Stimulated activated CD4-positive, alpha-beta T cell treated with anti-CD3 and anti-CD28 coated beads, Interleukin-1b, Interleukin-23, amount 100 ng/mL, for 1 hour (primary cell): ENCODE measurements at regions not wholly inside any gene's neighbourhood (a gene's known extent, or its start where the extent isn't known, plus 50 kb on each side); places are given as distances from the start of the nearest gene placed in this dataset.
"Not testable (repeated sequence)": the region's sequence is repeated elsewhere in the genome, so short reads cannot be mapped to it uniquely, and the experiment has no call there.

Experiments used
- DNase-seq, 2 donors: peaks; one replicate each; pipeline ENCODE4 v3.0.0-alpha.2; 2020; ENCODE audit warnings: low read depth in 2 of 2

DNA sequence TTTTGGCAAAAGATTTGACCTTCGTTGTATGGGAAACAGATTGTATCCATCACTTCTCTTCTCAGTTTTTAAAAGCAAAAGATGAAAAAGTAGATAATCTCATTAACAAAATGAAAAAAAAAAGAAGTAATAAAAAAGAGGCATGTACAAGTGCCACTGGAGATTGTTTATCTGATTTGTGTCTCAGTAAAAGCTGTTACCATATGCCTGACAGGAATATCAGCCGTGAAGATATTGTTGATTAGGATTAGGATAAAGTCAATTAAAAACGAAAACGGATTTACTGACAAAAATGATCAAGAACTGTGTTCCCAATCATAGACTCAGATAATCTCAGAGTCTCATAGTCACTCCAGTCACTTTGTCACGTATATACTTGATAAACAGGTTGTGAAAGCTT lies 842.1 kb upstream of the SLC10A2 start:
- no peak for DNase-seq

DNA sequence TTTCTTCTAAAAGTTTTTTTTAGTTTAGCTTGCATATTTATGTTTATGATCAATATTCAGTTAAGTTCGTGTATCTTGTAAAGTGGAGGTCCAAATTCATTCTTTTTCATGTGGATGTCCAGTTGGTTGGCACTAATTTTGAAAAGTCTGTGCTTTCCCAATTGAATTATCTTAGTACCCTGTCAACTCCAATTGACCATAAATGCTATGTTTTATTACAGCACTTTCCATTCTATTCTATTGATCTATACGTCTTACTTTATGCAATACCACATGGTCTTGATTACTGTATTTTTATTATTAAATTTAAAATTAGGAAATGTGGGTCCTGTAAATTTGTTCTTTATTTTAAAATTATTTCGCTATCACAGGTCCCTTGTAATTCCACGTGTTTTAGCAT lies 837.6 kb upstream of the SLC10A2 start:
- no peak for DNase-seq

DNA sequence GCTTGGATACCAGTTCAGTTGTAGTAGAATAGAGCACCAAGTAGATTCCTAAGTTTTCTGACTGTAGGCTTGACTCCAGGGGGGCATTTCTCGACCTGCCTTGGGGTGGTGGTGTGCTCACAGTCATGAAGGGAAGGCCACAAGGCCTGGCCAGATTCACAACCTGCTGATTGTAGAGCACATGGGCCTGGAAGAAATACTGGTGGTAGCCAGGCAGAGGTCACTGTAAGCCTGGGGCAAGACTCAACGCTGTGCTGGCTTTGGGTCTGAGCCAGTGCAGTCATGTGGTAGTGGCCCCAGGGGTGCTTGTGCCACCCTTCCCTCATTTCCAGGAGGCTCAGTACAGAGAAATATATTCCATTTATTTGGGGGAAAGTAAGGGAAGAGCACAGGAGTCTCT lies 832.3 kb upstream of the SLC10A2 start:
- DNase-seq, result no peak

DNA sequence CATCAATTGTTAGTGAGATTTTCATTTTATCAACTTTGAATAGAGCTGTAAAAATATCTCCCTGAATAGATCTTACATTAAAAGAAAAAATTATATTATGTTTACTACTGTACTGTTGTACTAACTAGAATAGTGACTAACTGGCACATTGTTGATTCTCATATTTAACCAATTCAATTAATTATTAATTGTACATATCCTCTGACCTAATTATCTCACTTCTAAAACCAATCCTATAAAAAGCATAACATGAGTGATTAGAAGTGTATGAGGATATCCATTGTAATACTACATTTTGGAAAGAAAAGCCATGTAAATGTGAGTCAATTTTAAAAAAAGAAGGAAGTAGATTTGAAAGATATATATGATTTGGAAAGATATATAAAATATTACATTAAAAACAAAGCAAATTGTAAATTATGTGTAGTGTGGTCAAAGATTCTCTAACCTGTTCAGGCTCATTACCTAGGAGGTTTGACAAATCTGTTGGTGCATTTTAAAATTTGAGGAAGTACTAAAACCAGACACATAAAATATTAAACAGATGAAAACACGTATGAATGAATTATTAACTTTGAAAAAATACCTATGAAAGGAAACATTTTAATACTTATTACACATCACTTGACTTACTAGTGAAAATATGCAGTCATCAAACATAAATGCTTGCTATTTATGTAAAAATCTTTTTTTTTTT lies 829.8 kb upstream of the SLC10A2 start:
- DNase-seq, result no peak

DNA sequence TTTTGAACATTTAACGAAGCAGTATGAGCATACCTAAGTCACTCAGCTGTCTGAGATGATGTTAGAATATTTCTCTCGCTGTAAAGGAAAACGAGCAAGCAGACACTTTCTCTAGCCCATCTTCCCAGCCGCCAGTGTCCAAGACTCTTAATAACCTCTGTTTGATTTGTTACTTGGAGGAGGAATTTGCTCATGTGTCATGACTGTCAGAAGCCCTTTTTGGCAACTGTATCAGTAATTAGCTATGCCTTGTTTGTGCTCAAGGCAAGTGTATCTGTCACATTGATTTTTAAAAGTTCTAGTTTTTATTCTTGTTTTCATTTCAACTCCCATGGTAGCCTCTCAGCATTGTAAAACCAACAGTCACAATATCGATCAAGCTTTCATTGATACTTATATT lies 828.4 kb upstream of the SLC10A2 start:
- DNase-seq, result no peak

DNA sequence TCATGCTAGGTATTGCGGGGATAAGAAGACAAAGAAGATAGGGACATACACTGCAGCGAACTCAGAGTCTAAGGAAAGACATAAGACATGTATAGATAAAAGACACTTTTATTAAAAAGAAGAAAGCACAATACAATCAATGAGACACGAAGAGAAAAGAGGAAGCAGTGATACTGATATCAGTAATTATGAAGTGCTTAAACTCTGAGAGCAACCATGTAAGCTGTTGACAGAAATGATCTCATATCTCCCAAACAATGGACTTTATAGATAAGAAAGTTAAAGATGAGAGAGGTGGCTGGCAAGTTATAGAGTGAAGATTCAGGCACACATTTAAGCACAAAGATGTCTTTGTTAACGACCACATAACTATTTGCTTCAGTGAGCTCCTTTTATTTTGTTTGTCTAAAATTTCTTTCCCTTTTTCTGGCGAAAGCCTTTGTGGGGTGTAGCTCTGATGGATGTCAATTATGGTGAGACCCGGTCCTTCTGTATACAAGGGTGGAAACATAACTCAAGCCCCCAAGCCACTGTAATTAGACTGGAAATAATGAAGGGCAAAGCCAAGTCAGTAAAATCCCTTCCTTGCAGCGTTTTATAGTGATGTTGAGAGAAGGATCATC lies 818.0 kb upstream of the SLC10A2 start:
- DNase-seq, result no peak

DNA sequence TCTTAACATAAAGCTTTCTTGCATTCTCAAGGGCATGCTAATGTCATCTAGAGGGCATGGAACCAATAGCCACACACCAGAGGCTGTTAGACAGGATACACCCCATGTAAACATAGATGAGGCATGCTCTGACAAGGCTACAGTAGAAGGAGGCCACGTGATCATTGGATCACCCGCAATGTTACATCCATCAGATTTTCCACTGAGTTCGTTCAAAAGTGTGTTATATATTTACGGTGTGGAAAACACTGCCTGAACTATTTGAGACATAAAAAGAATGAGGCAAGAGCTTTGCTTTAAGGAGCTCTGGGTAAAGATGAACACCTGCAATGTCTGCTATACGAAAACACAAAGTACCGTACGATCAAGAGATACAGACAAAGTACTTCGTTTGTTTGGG lies 817.5 kb upstream of the SLC10A2 start:
- DNase-seq, result no peak

DNA sequence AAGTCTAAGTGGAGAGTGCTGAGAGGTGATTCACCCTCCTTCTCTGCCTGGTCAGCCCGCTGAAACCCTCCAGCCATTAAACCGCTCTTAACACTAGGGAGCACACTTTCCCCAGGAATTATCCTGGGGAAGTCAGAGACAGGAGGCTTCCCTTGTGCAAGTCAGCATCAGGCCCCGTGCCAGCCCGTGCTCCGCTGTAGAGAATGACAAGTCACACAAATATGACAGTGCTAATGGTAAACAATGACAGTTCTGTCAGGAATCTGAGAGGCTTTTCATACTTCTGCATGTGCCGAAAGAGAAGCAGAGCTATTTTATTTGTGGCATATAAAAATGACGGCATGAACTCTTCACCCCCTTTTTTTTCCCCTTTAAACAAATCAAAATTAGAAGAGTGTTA lies 816.9 kb upstream of the SLC10A2 start:
- DNase-seq, result no peak

DNA sequence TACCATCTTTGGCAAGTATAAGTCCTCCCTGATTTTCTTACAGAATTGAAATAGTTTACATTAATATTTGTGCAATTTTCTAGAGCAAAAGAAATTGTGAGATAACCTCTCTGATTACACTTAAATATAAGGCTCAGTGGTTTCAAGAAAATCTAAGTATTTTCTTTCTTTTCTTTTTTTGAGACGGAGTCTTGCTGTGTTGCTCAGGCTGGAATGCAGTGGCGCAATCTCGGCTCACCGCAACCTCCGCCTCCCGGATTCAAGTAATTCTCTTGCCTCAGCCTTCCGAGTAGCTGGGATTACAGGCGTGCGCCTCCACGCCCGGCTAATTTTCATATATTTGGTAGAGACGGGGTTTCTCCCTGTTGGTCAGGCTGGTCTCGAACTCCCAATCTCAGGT lies 813.9 kb upstream of the SLC10A2 start:
- DNase-seq, result not testable (repeated sequence)

DNA sequence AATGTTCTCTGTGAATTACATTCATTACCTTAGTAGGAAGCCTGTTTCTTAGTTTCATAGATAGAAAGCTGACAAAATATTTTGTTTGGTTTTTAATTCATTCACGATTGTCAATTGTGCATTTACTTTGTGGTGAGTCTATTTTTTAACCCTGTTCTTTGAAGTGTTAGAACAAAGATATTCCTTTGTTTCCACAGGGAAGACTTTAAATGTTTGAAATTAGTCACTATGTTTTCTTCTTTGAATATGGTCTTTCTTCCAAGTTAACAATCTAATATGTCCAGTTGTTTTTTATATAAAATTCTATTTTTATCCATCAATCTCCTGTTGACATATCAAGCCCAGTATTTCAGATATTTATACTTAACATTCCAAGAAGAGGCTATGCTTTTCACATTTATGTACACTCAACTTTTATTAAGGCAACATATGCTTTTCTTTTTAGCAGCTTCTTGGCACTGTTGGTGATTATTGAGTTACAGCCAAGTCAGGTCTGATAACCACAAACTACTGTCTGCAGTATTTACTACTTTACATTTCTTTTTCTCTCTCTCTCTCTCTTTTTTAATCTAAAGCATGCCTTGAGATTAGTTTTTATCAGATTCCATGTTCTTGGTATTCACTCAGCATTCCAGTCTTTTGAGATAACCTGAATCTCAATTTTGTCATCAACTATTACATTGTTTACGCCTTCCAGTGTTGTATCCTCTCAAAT lies 812.8 kb upstream of the SLC10A2 start:
- DNase-seq, result no peak

DNA sequence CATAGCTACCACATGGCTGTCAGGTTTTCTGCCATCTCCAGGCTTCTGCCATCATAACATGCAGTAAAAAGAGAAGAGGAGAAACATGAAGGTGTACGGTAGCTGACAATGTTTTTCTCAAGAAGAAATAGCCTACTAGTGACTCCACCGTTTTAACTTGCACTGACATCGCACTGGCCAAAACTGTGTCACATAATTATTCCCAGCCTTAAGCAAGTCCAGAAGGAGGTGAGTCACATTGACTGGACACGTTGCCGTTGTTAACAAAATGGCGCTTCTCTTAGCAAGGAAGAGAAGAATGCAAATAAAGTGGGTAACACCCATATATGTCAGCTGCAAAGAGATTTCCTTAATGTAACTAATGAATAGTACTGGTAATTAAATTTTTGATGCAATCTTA lies 810.4 kb upstream of the SLC10A2 start:
- DNase-seq, result no peak

DNA sequence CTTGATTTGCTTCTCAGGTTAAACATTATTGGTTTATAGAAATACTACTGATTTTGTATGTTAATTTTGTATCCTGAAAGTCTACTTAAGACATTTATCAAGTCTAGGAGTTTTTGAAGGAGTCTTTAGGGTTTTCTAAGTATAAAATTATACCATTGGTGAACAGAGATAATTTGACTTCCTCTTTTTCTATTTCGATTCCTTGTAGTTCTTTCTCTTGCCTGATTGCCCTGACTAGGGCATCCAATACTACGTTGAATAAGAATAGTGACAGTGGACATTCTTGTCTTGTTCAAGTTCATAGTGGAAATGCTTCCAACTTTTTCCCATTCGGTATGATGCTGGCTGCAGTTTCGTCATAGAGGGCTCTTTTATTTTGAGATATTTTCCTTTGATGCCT lies 807.5 kb upstream of the SLC10A2 start:
- DNase-seq, result no peak

DNA sequence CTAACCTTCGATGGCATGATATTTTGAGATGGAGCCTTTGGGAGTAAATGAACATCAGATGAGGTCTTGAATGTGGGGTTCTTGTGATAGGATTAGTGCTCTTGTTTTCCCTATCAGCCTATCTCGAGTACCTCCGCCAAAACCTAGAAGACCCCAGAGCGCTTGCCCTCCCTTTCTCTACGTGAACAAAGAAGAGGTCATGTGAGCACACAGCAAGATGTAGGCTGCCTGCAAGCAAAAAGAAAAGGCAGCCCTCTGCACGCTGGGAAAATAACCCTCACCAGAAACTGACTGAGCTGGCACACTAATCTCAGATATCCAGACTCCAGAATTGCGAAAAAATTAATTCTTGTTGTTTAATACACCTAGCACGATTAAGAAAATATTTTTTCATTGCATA lies 799.8 kb upstream of the SLC10A2 start:
- DNase-seq, result no peak

DNA sequence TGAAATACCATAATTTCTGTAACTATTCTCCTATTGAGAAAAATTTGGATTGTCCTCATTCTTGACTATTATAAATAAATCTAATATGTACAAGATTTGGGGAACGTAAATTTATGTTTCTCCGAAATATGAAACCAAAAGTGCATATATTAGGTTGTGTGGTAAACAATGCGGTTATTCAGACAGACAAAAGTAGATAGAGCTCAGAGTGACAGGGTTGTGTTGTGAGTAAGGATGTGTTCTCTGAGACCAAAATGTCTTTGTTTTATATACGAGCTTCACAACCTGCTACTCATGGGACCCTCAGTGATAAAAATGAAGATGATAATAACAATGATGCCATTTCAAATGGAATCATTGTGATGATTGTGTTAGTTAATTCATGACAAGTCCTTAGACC lies 796.3 kb upstream of the SLC10A2 start:
- no peak for DNase-seq

DNA sequence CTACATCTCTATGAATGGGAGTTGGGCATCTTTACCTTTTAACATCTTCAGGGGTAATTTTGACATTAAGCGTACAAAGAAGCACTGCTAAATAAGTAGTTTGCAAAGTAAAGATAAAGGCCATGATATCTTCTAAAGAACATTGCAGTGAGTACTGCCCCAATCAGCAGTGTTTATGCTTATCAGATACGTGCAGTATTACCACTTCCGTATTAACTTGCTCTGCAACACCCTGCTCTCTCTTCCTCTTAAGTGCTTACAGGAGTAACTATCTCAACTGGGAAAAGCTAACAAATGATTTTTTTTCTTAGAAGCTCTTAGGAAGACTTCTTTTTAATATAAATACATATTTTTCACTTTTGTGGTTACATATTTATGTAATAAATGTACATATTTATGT lies 793.7 kb upstream of the SLC10A2 start:
- DNase-seq, result no peak

DNA sequence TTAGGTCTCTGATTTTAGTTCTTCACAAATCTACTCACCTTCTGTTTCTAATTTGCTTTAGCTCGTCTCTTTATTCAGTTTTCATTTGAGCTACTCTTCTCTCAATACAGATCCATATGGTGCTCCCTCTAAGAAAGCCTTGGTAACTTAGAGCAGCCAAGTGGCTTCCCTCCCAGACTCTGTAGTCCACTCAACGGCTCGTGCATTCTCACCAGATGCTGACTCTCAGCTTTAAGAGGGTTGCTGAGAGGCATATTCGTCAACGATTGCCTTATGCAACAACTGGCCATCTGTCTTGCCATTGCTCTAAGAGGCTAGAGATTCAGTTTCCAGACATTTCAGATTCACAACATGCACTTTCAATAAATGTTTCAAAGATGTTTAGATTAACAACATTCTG lies 785.8 kb upstream of the SLC10A2 start:
- no peak for DNase-seq

DNA sequence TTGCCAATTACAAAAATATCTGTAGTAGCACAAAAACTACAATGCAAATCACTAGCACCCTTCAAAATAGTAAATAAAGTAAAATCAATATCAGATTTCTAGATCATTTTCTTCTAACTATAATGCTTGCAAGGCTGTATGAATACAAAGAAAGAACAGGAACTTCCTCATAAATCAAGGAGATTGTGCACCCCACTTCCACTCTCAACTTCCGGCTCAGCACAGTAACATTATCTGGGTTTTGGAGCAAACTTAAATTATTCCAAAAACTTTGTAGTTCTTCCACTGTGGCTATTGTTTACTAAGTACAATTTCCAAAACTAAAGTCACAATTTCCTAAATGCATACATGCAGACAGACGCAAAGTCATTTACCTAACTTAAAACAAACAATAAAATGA lies 778.3 kb upstream of the SLC10A2 start:
- DNase-seq, result no peak

DNA sequence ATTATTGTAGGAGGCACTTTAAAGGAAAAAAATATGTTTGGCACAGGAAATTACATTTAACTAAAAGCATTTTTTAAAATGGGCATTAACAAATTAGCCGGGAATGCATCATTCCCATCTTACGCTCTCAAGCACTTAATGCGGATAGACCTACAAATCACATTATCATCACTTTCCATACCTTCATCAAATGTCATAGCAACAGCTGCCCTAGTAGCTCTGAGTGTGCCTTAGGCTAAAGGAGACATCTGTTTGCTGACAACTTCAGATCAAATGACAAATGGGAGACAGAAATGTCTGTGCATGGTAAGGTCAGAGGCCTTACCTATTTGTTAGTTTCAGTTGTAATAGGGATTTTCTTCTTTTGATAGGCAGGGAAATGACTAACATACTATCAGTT lies 773.2 kb upstream of the SLC10A2 start:
- DNase-seq, result no peak

DNA sequence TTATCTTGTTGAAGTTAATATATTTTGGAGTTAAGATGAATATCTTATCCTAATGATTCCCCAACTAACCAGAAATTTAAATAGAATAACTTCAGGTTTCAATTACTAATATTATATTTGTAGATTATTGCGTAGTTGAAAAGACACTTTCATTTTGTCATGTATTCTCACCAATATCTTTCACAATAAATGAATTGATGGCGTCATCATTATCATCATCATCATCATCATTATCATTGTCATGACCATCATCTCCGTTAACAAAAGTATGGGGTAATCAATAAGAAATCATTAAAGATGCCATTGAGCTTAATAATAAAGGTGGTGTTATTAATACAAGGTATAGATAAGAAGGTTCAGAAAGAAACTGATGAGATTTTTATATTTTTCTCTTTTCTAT lies 768.8 kb upstream of the SLC10A2 start:
- DNase-seq, result no peak

DNA sequence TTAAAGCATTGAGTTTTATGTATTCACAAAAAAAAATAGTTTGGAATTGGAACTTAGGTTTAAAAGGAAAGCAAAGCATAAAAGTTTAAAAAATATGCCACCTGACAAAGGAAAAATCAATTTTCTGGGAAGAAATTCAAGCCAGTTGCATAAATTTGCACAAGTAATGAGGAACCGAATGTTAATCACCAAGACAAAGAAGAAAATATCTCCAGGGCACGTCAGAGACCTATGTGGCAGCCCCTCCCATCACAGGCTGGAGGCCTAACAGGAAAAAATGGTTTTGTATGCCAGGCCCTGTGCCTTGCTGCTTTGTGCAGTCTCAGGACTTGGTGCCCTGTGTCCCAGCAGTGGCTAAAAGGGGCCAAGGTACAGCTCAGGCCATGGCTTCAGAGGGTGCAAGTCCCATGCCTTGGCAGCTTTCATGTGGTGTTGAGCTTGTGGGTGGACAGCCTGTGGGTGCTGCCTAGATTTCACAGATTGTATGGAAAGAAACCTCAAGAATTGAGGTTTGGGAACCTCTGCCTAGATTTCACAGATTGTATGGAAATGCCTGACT lies 767.2 kb upstream of the SLC10A2 start:
- DNase-seq, result no peak

DNA sequence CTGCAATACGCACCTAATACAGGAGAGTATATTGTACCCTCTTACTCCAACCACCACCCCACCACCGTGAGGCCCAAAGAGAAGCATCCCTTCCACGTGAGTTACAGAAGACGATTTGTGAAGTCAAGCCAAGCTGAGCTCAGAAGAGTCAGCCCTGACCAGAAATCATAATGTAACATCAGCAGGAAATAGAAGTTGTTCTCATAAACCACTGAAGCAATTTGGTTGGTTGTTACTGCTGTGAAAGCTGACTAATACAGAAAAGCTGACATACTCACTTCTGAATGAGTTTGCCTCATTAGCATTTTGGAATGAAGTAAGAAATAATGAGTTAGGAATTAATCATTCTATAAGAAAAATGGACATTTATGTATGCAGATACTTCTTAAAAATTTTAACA lies 749.4 kb upstream of the SLC10A2 start:
- no peak for DNase-seq

DNA sequence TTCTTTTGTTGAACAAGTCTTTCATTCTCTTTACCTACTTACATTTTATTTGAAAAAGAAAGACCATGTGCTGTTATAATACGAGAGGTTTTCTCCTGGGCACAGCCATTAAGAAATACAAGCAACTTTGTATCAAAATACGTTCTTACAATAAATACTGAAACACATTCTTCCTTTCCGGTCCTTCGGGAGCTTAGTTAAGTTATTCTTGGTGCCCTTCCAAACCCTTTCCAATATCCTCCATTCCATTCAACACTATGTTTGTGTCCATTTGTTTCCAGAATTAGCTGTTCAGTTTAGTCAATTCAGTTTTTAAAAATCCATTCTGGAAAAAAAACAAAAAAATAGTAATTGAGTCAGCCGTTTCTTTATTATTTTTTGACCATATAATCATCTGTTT lies 746.8 kb upstream of the SLC10A2 start:
- DNase-seq, result no peak

DNA sequence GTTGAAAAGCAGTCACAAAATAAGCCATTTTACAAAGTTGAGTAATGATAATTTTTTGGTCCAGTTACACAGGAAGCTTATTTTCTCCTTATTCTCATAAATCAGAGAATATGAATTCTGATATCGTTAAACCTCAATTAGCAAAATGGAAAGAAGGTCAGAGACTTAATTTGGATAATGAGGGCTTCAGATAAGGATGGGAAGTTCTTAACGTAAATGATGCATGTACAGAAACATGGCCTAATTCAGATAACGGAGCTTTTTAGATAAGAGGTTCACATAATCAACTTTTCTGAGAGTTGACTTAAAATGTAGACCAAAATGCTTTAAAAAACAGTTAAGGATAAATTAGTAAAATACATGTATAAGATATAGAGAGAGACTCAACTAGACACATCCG lies 746.3 kb upstream of the SLC10A2 start:
- no peak for DNase-seq
